HEK293T (cell line): ENCODE measurements at regions not wholly inside any gene's neighbourhood (a gene's known extent, or its start where the extent isn't known, plus 50 kb on each side); places are given as distances from the start of the nearest gene placed in this dataset.

Experiments used
- ARNT ChIP-seq: fragments of 450-650 bp; IDR thresholded peaks from 2 replicates; pipeline ENCODE4 v1.6.1; 2017; ENCODE audit warnings: mild to moderate bottlenecking
- BHLHE40 ChIP-seq: fragments of 450-650 bp; IDR thresholded peaks from 2 replicates; pipeline ENCODE4 v1.6.1; 2016; ENCODE audit warnings: mild to moderate bottlenecking, moderate library complexity, borderline replicate concordance
- ELF4 ChIP-seq: fragments of 450-650 bp; IDR thresholded peaks from 2 replicates; pipeline ENCODE4 v1.6.1; 2017; ENCODE audit warnings: antibody characterized with exemption
- FOXA1 ChIP-seq: fragments of 450-650 bp; IDR thresholded peaks from 2 replicates; pipeline ENCODE4 v1.6.1; 2016; ENCODE audit warnings: mild to moderate bottlenecking
- FOXK2 ChIP-seq: fragments of 450-650 bp; IDR thresholded peaks from 2 replicates; pipeline ENCODE4 v1.6.1; 2016; ENCODE audit warnings: mild to moderate bottlenecking
- FOXM1 ChIP-seq: fragments of 450-650 bp; IDR thresholded peaks from 2 replicates; pipeline ENCODE4 v1.6.1; 2017; ENCODE audit warnings: mild to moderate bottlenecking, borderline replicate concordance
- HDGF ChIP-seq: fragments of 450-650 bp; IDR thresholded peaks from 2 replicates; pipeline ENCODE4 v1.6.1; 2017; ENCODE audit warnings: antibody characterized with exemption, borderline replicate concordance
- LEF1 ChIP-seq: fragments of 450-650 bp; IDR thresholded peaks from 2 replicates; pipeline ENCODE4 v1.6.1; 2017; ENCODE audit warnings: mild to moderate bottlenecking, borderline replicate concordance
- NFRKB ChIP-seq: fragments of 450-650 bp; IDR thresholded peaks from 2 replicates; pipeline ENCODE4 v1.6.1; 2016; ENCODE audit warnings: mild to moderate bottlenecking, moderate library complexity
- PKNOX1 ChIP-seq: fragments of 450-650 bp; IDR thresholded peaks from 2 replicates; pipeline ENCODE4 v1.6.1; 2016
- SP1 ChIP-seq: fragments of 450-650 bp; IDR thresholded peaks from 2 replicates; pipeline ENCODE4 v1.6.1; 2017
- SUZ12 ChIP-seq: fragments of 450-650 bp; IDR thresholded peaks from 2 replicates; pipeline ENCODE4 v1.6.1; 2016; ENCODE audit warnings: mild to moderate bottlenecking
- TARDBP ChIP-seq: fragments of 450-650 bp; IDR thresholded peaks from 2 replicates; pipeline ENCODE4 v1.6.1; 2016

GRCh38 chr6:137768935-137769334 is 98.1 kb upstream of the TNFAIP3 start:
- no peak for TF ChIP-seq ARNT
- TF ChIP-seq FOXA1 = no peak
- TF ChIP-seq ELF4 = no peak
- TF ChIP-seq FOXM1 = no peak
- TF ChIP-seq SP1 = no peak
- no peak for TF ChIP-seq HDGF
- no peak for TF ChIP-seq FOXK2
- no peak for TF ChIP-seq BHLHE40
- no peak for TF ChIP-seq PKNOX1
- TF ChIP-seq NFRKB = no peak
- no peak for TF ChIP-seq SUZ12
- TF ChIP-seq TARDBP = no peak
- TF ChIP-seq LEF1 = no peak
